HG02588 (cell line): ENCODE measurements at regions not wholly inside any gene's neighbourhood (a gene's known extent, or its start where the extent isn't known, plus 50 kb on each side); places are given as distances from the start of the nearest gene placed in this dataset.

Experiments
- ATAC-seq: cut with Tn5 transposase; IDR thresholded peaks from one replicate; pipeline ENCODE4 v1.9.1; 2021; ENCODE audit warnings: mild to moderate bottlenecking, moderate library complexity; ENCODE audit not compliant: unreplicated experiment

DNA sequence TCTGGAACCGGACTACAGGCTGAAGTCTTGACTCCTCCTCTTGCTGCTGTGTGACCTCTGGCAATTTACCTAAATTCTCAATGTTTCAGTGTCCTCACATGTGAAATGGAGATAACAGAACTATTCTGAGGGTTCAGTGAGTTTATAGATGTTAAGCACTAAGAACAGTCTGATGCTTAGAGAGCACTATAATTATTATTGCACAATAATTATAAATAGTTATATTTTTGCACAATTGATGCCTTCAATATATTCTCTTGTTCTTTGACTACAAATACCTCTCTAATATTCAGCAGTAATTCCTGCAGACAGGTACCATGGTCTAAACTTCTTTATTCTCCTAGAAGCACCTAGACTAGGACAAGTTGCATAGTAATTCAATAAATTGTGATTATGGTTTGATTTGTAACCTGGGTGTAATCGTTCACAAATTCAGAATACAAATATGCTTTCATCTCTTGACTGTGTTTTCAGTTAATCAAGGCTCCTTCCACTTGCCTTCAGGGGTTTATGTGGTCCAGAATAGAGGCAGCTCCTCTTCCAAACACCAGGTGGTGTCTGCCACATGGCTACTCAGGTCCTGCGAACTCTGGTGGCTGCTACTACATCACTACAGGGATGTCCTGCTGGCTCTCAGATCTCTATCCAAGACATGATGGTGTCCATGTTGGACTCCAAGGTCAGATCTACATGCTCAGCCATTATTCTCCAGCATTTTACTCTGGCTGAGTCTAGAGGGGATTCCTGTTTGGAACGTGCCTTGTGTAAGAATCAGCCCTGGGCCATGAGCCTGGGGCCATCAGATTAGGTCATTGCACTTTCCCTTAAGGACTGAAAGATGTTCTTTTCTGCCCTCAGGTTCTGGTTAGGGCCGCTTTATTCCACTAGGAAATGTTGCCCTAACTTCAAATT, 103.4 kb downstream of the QRFPR start:
- ATAC-seq: peak; percentile 31

DNA sequence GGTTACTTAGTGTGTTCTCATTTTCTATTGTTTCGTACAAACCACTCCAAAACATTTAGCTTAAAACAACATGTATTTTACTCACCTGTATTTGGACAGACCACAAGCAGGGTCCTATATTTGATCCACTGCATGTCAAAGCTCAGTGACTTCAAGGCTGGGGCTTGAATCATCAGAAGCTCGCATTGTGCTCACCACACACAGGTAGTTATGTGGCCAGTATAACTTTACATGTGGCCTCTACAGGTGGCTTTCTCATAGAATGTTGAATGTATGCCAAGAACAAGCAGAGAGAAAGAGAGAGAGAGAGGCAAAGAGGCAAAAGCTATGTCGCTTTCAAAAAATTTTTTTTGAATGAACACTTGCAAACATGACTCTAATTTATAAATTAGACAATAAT, 107.6 kb downstream of the QRFPR start:
- ATAC-seq: no peak

DNA sequence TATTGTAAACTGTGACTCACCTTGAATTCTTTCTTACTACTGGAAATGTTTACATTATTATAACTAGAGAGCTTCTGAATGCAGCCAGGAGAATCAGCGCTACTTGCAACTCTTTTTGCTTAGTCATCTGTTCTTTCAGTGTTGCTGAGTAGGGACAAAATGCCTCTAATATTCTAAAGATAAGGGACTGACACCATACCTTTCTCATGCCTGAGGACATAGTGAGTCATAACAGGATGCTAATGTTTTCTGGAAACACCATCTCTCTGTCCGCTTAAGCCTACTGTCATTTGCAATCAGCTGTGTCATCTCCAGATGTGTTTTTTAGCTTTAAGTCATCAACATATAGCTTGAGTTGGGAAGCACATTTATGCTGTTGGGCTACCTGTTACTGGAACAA, 108.3 kb downstream of the QRFPR start:
- peak; percentile 92 for ATAC-seq

DNA sequence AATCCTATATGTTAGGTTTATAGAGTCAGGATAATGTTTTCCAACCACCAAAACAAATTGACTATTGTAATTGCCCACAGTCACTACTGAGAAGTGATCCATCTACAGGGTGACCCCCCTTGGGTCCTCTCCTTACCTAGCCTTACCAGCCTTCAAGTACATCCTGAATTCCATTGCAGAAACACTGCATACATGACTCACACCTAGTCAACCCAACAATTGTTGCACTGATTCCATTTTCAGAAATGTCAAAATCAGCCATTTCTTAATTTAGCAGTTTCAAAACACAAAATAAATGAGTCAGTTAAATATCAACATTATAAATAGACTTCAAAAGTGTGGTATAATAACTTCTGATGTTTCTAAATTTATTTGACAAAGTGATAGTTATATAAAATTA, 106.3 kb upstream of the TNIP3 start:
- no peak for ATAC-seq

DNA sequence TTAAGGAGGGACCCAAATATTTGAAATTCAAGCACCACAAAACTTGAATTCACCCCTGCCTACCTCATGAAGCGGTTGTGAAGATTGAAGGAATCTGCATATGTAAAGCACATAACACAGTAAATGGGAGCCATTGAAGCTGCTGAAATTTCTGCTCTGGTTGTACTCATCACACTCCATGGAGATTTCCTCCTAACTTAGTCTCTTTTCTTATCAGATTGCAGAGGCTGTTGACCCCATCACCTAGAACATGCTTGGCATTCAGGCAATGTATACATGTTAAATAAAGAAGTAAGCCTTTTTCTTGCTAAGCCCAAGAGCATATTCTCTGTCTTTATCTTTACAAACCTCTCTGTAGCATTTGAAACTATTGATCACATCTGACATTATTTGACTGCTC, 104.9 kb upstream of the TNIP3 start:
- no peak for ATAC-seq

DNA sequence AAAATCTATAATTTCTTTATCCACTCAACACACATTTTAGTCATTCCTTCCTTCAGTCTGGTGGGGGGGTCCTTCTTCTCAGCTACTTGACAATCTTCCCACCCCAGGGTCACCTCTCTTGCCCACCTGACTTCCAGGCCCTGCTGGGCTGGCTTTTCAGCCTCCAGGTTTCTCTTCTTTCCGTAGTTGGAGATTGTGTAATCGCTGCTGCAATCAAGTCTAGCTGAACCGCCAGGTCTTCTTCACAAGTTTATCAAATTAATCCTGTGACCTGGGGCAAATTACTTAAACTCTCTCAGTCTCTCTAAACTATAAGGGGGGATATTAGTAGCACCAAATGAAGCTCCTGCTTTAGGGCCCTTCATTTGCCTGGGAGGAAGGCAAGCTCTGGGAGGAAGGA, 102.9 kb upstream of the TNIP3 start:
- no peak for ATAC-seq

DNA sequence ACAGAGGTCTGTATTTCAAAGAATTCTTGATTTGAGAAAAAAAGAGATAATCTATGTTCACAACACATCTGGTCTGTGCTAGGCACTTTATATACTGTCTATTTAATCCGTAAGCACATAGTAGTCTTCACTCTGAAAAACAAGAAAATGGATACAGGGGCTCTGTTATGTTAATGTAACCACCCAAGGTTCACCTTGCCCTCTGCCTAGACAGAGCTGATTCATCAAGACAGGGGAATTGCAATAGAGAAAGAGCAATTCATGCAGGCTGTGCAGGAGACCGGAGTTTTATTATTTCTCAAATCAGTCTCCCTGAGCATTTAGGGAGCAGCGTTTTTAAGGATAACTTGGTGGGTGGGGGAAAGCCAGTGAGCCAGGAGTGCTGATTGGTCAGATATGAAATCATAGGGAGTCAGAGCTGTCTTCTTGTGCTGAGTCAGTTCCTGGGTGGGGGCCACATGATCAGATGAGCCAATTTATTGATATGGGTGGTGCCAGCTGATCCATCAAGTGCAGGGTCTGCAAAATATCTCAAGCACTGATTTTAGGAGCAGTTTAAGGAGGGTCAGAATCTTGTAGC, 92.9 kb upstream of the TNIP3 start:
- ATAC-seq: no peak

DNA sequence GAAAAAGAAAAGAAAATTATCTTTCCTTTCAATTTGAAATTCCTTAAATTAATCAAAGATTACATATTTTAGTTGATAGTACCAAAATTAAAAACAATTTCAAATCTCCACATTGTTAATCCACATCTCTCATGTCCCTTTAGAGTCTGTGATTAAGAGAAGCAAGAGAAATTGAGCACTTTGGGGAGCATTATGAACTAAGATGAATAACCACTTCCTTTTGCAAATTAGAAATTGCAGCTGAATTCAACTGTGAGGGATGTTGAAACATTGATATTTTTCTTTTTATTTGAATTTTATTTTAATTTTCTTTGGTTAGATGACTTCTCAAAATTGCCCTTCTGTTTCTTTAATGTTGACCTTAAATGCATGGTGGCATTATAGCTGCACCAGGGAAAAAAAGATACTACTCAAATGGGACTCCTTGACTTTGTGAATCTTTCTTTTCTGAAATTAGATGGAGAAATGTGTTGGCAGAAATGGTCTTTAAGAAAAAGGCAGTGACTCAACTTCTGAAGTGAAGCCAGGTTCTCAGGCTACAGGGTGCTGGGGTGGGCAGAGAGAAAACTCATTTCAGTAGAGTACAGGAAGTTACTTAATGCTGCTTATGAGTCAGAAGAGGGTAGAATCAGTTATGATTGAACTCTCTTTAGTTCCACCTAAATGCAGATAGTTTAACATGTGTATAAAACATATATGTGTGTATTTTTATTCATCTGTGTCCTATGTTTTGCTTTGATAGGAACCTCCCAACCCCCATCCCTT, 92.0 kb upstream of the TNIP3 start:
- peak; percentile 99 for ATAC-seq

DNA sequence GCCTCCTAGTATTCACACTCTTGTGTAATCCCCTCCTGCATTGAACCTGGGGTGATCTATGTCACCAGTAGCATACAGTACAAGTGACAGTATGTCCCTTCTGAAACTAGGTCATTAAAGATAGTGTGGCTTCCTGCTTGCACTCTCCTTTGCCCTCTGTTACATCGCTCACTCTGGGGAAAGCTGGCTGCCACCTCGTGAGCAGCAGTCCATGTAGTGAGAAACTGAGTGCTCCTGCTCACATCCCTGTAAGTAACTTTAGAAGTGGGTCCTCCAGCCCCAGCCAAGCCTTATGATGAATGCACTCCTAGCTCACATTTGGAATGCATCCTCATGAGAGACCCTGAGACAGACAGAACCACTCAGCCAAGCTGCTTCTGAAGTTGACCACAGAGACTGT, 89.8 kb upstream of the TNIP3 start:
- ATAC-seq: no peak

DNA sequence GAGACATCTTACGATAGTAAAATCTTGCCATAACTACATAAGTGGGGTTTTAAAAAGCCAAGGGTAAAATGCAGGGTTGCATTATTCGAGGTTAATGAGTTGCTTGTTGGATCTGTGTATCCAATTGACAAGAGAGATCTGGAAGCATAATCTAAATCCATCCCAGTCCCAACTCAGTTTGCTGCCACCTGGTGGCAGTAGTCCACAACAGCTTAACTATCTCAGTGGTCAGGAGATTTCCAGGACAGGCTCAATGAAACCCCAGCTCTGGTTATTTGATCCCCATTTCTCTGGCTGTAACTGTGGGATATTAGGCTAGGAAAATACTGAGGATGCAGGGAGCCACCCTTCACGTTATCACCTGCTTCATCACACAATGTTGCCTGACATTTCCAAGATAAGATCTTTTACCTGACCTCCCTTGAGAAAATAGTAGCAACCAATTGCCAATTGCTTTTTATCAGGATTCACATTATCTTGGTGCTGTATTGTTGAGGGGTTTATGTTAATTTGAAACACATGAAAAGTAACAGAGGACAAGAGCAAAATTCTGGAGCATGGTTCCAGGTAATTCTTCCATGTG, 88.2 kb upstream of the TNIP3 start:
- peak; percentile 35 for ATAC-seq

DNA sequence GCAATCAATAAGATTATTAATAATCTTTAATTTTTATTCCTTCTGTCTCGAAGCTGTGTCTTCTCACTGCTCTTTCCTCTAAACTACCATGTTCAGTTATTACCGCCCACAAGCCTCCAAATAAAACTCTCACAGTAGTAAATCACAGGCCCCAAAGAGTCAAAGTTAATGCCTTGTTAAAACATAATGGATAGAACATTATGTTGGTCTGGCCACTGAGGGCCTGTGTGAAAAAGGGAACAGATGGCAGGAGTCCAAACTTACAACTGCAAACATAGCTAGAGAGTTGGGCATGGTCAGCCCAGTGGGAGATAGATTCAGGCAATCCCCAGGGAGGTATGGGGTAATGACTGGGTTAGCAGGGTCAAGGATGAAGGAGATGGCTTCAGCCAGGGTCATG, 84.6 kb upstream of the TNIP3 start:
- no peak for ATAC-seq

DNA sequence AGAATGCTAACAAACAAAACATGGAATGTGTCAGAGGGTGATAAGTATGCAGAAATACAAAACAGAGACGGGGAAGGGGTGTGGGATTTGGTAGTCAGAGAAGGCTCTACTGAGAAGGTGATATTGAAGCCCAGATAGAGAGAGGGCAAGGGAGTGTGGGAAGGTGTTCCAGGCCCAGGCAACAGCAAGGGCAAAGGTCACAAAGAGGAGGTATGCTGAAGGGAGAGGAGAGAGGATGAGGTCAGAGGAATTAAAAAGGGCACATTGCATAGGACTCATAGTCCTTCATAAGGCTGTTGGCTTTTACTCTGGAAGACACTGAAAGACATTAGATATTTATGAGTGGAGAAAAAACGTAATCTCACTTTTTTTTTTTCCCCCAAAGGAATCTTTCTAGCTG, 82.6 kb upstream of the TNIP3 start:
- no peak for ATAC-seq

DNA sequence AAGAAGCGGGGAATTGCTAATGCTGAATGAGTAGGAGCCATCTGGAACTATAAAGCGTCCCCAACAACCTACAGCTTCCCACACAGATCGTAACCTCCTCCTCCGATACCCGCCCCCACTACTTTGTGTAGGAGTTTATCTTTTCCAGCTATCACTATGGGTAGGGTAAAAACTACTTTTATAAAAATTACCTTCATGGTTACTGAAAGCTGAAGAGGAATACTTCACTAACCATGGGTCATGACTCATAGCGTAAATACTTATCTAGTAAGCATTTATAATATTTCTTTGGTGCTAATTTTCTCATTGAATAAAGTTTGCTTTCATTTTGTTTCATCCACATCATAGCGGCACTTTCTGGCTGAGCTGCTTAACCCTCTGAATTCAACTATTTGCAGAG, 79.4 kb upstream of the TNIP3 start:
- peak; percentile 57 for ATAC-seq

DNA sequence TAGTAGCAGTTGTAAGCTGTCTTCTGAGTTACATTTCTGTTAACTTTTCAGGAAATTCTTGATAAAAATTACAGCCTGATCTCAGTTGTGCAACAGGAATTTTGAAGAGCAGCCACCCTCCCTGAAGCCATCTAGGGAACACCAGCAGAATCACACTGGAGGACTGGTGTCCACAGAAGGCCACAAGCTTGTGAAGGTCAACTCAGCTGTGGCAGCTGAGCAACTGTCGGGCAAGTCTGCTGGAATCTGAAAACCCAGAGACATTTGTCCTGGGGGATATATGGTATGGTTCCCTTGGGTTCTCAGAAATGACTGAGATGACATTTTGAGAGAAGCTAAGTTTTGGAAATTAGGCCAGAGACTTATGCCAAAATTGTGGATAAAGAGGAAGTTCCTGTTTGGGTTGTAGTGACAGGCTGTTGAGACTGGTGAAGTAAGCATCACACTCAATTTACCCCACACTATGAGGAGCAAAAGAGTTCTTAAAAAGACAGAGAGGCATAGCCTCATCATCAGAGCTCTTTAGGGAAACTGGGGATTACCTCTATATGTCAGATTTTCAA, 78.1 kb upstream of the TNIP3 start:
- ATAC-seq: no peak

DNA sequence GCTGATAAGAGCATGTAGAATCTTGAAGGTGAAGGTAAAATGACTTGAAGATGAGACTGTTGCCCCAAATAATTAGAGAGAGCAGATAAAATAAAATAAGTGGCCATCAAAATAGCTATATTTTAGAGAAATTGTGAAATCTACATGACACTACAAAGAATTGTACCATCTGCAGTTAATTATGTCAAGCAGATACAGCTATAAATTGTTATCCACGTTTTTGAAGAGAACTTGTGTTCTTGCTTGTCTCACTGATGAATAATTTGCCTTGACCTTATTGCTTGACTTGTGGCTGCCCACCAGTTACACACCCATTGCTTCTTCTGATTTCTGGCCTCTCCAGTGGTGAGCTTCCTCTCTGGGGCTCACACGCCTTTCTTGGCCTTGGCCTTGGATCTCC, 75.8 kb upstream of the TNIP3 start:
- no peak for ATAC-seq

DNA sequence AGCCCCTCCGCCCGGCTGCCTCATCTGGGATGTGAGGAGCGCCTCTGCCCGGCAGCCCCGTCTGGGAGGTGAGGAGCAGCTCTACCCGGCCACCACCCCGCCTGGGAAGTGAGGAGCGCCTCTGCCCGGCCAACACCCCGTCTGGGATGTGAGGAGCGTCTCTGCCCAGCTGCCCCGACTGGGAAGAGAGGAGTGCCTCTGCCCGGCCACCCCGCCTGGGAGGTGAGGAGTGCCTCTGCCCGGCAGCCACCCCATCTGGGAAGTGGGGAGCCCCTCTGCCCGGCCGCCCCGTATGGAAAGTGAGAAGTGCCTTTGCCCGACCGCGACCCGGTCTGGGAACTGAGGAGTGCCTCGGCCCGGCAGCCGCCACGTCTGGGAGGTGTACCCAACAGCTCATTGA, 74.3 kb upstream of the TNIP3 start:
- ATAC-seq: no peak

DNA sequence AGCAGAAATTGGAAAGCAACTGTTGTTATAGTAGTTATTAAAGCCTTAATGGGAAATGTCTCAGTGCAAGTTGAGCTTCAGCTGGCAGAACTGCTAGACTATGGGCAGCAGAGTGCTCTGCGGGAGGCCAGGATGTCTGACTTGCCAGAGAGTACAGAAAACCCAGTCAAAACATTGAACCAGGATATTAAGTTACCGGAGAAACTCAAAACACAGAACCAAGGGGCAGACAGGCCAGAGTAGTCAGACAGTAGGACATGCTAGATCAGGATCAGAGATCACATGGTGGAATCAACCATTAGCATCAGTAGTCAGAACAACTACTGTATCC, 72.9 kb upstream of the TNIP3 start:
- ATAC-seq: no peak

DNA sequence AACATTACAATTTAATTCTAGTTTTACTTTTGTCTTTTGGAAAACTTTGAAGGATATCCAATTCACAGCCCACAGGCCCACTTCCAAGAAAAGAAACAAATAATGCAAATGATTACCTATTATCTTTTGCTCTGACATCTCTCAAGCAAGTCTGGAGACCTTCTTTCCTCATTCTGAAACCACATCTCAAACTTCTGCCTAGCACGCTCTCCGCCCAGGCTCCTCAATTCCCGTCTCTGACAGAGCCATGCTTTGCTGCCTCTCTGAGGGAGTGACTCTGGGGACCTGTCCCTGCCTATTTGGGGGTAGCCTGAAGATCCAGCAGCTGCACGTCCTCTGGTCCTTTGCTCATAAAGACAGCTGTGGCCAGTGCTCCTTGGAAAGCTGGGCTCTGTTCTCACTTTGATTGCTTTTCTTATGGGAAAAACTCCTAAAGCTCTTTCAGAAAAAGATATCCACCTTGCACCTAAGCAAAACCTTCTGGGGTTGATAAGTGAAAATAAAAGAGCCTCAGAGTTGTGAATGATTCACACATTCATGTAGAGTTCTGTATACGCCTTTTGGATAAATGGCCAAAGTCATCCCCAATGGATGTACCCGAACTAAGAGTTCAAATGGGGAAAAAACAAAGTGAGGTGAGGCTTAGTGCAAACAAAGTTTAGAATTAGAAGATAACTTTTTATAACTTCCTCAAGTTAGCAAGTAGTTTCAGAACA, 72.4 kb upstream of the TNIP3 start:
- no peak for ATAC-seq

DNA sequence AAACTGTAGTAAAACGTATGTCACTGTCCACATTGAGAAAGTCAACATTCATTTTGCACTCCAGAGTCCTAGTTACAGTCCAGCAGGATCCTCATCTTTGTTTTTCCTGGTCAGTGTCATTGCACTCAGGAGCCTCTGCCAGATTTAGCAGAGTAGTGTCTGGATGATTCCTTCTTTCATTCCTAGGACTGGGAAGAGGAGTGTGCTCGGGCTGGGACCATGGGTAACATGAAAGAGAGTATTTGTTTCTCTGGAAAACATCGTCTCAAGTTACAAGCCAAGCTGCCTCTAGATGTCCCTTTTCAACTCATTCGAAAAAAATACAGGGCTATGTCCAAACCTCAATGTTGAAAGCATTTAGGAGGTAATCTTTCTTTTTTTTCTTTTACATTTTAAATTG, 69.9 kb upstream of the TNIP3 start:
- no peak for ATAC-seq

DNA sequence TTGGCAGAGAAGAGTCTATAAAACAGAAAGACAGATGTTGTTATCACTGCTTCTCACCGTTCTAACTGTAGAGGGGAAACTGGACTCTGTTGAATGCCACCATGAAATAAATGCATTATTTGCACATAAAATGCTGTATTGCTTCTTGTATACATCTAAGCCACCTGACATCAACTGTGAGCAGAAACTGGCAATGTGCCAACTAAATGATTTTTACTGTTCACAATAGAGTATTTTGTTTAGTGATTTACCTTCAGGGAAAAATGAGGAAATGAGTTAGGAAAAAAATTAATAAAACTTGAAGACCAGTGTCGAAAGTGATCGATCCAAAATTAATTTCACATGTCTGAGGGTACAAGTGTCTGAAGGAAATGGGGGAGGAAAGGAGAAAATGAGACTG, 65.9 kb upstream of the TNIP3 start:
- no peak for ATAC-seq

DNA sequence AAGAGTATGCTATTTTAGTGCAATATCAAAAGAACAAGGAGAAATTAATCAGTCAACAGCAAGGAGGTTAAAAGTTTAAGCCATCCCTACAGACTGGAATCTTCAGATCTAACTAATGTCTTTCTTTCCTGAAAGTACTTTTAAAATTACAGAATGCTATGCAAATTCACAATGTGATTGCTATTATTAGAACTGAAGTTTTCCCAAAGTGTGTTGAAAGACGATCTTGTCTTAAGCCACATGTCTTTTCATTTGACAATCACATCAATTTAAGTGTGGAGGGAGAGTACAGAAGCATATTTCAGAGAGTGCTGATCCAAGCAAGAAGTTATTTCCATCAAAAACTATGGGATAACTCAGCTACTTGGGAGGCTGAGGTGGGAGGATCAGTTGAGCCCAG, 64.7 kb upstream of the TNIP3 start:
- no peak for ATAC-seq
